HepG2 (cell line): ENCODE measurements at regions not wholly inside any gene's neighbourhood (a gene's known extent, or its start where the extent isn't known, plus 50 kb on each side); places are given as distances from the start of the nearest gene placed in this dataset.

Experiments used
- ATAC-seq: fragments of 200-7000 bp; cut with Tn5 transposase; 3 replicates; pipeline ENCODE4 v1.9.1; 2020; ENCODE audit warnings: mild to moderate bottlenecking, moderate library complexity
- BruUV-seq: library from RNA; stranded (reverse); fragments of 400-500 nt; replicated peaks from 2 replicates; lab custom pipeline; 2021; lab: Mats Ljungman, UMichigan
- CTCF ChIA-PET: fragments of 300-600 bp; formaldehyde crosslinking; extraction: SDS; loops from one replicate; lab custom pipeline; 2021; ENCODE audit warnings: low total read pairs, inconsistent platforms, low intra/inter-chr PET ratio; lab: Yijun Ruan, JAX
- POLR2A ChIA-PET: fragments of 350-600 bp; sonication (Branson Sonifier 250); formaldehyde crosslinking; loops from one replicate; lab custom pipeline; 2020; ENCODE audit warnings: antibody characterized with exemption, inconsistent platforms; lab: Yijun Ruan, JAX
- DNase-seq: peaks from one replicate; pipeline ENCODE4 v3.0.0-alpha.2; 2015; ENCODE audit warnings: low spot score
- FAIRE-seq: peaks from 3 replicates; lab custom pipeline; 2011; peaks lifted over from hg19 to GRCh38; lab: Jason Lieb, UNC
- H2AFZ ChIP-seq: one replicate; pipeline ENCODE4 v1.6.1; 2011; ENCODE audit warnings: low read length, inconsistent platforms
- H3K27ac ChIP-seq: fragments of 300-600 bp; 3 replicates; pipeline ENCODE4 v1.8.0; 2011; ENCODE audit warnings: mixed run types, mild to moderate bottlenecking, mixed read lengths, low read length, inconsistent platforms; ENCODE audit not compliant: insufficient read depth; ENCODE audit errors: extremely low read length
- H3K27me3 ChIP-seq, 2 experiments: fragments of 200-600 bp in 1 of 2; 2 replicates in 1 of 2; 3 replicates in 1 of 2; pipeline versions ENCODE4 v1.6.0 to v1.8.0; 2011; ENCODE audit warnings: low read length in 2 of 2, mild to moderate bottlenecking in 2 of 2, moderate library complexity in 2 of 2, inconsistent platforms in 1 of 2; ENCODE audit not compliant: insufficient read depth in 2 of 2, control insufficient read depth in 1 of 2
- H3K36me3 ChIP-seq, 2 experiments: fragments of 200-600 bp in 1 of 2; replicated peaks in 1 of 2; 2 replicates in 1 of 2; 3 replicates in 1 of 2; pipeline versions ENCODE4 v1.5.1 to v1.8.0; 2011; ENCODE audit warnings: low read length in 2 of 2, inconsistent platforms in 1 of 2; ENCODE audit not compliant: insufficient read depth in 2 of 2, control insufficient read depth in 1 of 2
- H3K4me1 ChIP-seq: 2 replicates; pipeline ENCODE4 v1.5.1; 2012; ENCODE audit warnings: low read length, inconsistent platforms; ENCODE audit not compliant: insufficient read depth
- H3K4me2 ChIP-seq: 2 replicates; pipeline ENCODE4 v1.6.0; 2011; ENCODE audit warnings: low read depth, low read length, inconsistent platforms
- H3K4me3 ChIP-seq, 3 experiments: fragments of 200-600 bp in 1 of 3; sonication (generic), shearing (Covaris generic) in 1 of 3; replicated peaks in 1 of 3; 2 replicates each; pipeline ENCODE4 v1.5.1; 2011 to 2016; ENCODE audit warnings: low read length in 3 of 3, inconsistent platforms in 2 of 3, low read depth in 2 of 3, mild to moderate bottlenecking in 2 of 3, control low read depth in 1 of 3, mixed read lengths in 1 of 3; ENCODE audit not compliant: insufficient read depth in 1 of 3
- H3K79me2 ChIP-seq: one replicate; pipeline ENCODE4 v1.6.1; 2011; ENCODE audit warnings: low read length, inconsistent platforms; ENCODE audit not compliant: insufficient read depth
- H3K9ac ChIP-seq: 2 replicates; pipeline ENCODE4 v1.6.0; 2011; ENCODE audit warnings: mild to moderate bottlenecking, low read depth, low read length, inconsistent platforms; ENCODE audit not compliant: insufficient read depth
- H3K9me3 ChIP-seq: 2 replicates; pipeline ENCODE4 v1.5.1; 2012; ENCODE audit warnings: mild to moderate bottlenecking, low read length
- H4K20me1 ChIP-seq: 2 replicates; pipeline ENCODE4 v1.6.0; 2011; ENCODE audit warnings: inconsistent platforms, mild to moderate bottlenecking, low read length, moderate library complexity; ENCODE audit not compliant: insufficient read depth
- SRF ChIP-seq: IDR thresholded peaks from 2 replicates; pipeline ENCODE4 v1.6.1; 2011; ENCODE audit warnings: mild to moderate bottlenecking, low read depth, low read length, moderate library complexity
- ZMYM3 ChIP-seq: sonication (generic); formaldehyde crosslinking; IDR thresholded peaks from 2 replicates; pipeline ENCODE4 v1.5.1; 2020; ENCODE audit warnings: mild to moderate bottlenecking, missing genetic modification reagents
- ZNF24 ChIP-seq: fragments of 450-650 bp; IDR thresholded peaks from 2 replicates; pipeline ENCODE4 v1.6.1; 2017; ENCODE audit warnings: antibody characterized with exemption, mild to moderate bottlenecking
- ZNF382 ChIP-seq: sonication (generic); formaldehyde crosslinking; IDR thresholded peaks from 2 replicates; pipeline ENCODE4 v1.5.0; 2020; ENCODE audit warnings: missing genetic modification reagents, mild to moderate bottlenecking, borderline replicate concordance
- ZNF724P ChIP-seq: sonication (generic); formaldehyde crosslinking; IDR thresholded peaks from 2 replicates; pipeline ENCODE4 v1.8.0; 2022; ENCODE audit warnings: missing genetic modification reagents, borderline replicate concordance
- WGBS: methylation state at CpG from one replicate; pipeline ENCODE4 v1.1.6; 2017; ENCODE audit warnings: low lambda C conversion rate; 5-methylcytosine and 5-hydroxymethylcytosine counted together
- in situ Hi-C: cut with HindIII; loops from 2 replicates; pipeline ENCODE4 v1.10.0; 2017; ENCODE audit warnings: low pct_unique_long_range_greater_than_20kb; ENCODE audit not compliant: extremely low pct_ligation_motif_present
- intact Hi-C: fragments of 100-400 bp; cut with micrococcal nuclease; formaldehyde crosslinking; loops from one replicate; pipeline ENCODE4 v1.10.0; 2022; ENCODE audit not compliant: unreplicated experiment
- TF ChIP-seq, protein P1 (sequence below): sonication (generic); formaldehyde crosslinking; IDR thresholded peaks from 2 replicates; pipeline ENCODE4 v1.8.1; 2023; ENCODE audit warnings: mild to moderate bottlenecking, missing genetic modification reagents, borderline replicate concordance
- TF ChIP-seq, protein P2 (sequence below): sonication (generic); formaldehyde crosslinking; IDR thresholded peaks from 2 replicates; pipeline ENCODE4 v1.8.1; 2023; ENCODE audit warnings: missing genetic modification reagents, inconsistent platforms, borderline replicate concordance
- TF ChIP-seq, protein P3 (sequence below): sonication (generic); formaldehyde crosslinking; IDR thresholded peaks from 2 replicates; pipeline ENCODE4 v1.4.0; 2020; ENCODE audit warnings: missing genetic modification reagents
- TF ChIP-seq, protein P4 (sequence below): sonication (generic); formaldehyde crosslinking; IDR thresholded peaks from 2 replicates; pipeline ENCODE4 v1.5.1; 2020; ENCODE audit warnings: missing genetic modification reagents, mild to moderate bottlenecking, borderline replicate concordance
- TF ChIP-seq, protein P5 (sequence below): sonication (generic); formaldehyde crosslinking; IDR thresholded peaks from 2 replicates; pipeline ENCODE4 v1.5.0; 2020; ENCODE audit warnings: missing genetic modification reagents, mild to moderate bottlenecking, borderline replicate concordance
- TF ChIP-seq, protein P6 (sequence below): sonication (generic); formaldehyde crosslinking; IDR thresholded peaks from 2 replicates; pipeline ENCODE4 v1.5.1; 2020; ENCODE audit warnings: mild to moderate bottlenecking, missing genetic modification reagents, moderate library complexity
- TF ChIP-seq, protein P7 (sequence below): sonication (generic); formaldehyde crosslinking; IDR thresholded peaks from 2 replicates; pipeline ENCODE4 v1.5.0; 2020; ENCODE audit warnings: missing genetic modification reagents

DNA sequence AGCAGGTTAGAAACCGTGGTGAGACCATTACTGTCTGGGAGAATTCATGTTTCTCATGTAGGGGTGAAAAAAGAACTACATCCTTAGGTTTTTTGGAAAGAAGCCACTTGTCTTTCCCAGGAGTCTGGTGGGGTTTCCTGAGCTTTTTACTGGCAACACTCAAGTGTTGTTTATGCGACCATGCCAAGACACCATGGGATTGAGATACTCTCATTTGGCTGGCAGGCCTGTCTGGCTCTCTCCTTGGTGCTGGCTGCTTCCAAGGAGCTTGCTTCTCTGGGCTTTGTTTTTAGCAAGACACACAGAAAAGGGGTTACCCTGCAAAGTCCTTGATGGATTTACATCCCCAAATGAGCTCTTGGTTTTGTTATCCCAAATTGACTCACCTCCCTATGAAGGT, 80.9 kb upstream of the ISL1 start:
- no peak overlapping the region for H3K4me3 ChIP-seq
- H3K9me3 ChIP-seq, result no peaks in the 10 kb centered on the region
- no peaks in the 10 kb centered on the region for H3K4me1 ChIP-seq
- H2AFZ ChIP-seq, result no peak overlapping the region
- FAIRE-seq (no peak), ATAC-seq (no peak), DNase-seq (no peak)
- H3K9ac ChIP-seq, result no peak overlapping the region
- no TSS peak for BruUV-seq
- in situ Hi-C loops, result no loop called here
- no peaks in the 10 kb centered on the region for H3K36me3 ChIP-seq
- WGBS, result 11% methylated on average over 2 of the region's 2 CpGs
- H3K4me2 ChIP-seq, result no peak overlapping the region
- intact Hi-C loops, result no loop called here
- CTCF ChIA-PET, result no interaction called here
- POLR2A ChIA-PET, result no interaction called here
- no peaks in the 10 kb centered on the region for H3K27me3 ChIP-seq
- TF ChIP-seq, protein P1, sequence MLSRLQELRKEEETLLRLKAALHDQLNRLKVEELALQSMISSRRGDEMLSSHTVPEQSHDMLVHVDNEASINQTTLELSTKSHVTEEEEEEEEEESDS, result no peak
- TF ChIP-seq, protein P2, sequence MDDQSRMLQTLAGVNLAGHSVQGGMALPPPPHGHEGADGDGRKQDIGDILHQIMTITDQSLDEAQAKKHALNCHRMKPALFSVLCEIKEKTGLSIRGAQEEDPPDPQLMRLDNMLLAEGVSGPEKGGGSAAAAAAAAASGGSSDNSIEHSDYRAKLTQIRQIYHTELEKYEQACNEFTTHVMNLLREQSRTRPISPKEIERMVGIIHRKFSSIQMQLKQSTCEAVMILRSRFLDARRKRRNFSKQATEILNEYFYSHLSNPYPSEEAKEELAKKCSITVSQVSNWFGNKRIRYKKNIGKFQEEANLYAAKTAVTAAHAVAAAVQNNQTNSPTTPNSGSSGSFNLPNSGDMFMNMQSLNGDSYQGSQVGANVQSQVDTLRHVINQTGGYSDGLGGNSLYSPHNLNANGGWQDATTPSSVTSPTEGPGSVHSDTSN, result no peak
- TF ChIP-seq ZNF724P (CRISPR knock-in tag) (no peak), ZMYM3 (CRISPR knock-in tag) (no peak), SRF (no peak), ZNF382 (CRISPR knock-in tag) (no peak), ZNF24 (no peak)
- TF ChIP-seq, protein P3, sequence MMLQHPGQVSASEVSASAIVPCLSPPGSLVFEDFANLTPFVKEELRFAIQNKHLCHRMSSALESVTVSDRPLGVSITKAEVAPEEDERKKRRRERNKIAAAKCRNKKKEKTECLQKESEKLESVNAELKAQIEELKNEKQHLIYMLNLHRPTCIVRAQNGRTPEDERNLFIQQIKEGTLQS (CRISPR knock-in tag), result no peak
- TF ChIP-seq, protein P4, sequence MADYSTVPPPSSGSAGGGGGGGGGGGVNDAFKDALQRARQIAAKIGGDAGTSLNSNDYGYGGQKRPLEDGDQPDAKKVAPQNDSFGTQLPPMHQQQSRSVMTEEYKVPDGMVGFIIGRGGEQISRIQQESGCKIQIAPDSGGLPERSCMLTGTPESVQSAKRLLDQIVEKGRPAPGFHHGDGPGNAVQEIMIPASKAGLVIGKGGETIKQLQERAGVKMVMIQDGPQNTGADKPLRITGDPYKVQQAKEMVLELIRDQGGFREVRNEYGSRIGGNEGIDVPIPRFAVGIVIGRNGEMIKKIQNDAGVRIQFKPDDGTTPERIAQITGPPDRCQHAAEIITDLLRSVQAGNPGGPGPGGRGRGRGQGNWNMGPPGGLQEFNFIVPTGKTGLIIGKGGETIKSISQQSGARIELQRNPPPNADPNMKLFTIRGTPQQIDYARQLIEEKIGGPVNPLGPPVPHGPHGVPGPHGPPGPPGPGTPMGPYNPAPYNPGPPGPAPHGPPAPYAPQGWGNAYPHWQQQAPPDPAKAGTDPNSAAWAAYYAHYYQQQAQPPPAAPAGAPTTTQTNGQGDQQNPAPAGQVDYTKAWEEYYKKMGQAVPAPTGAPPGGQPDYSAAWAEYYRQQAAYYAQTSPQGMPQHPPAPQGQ (CRISPR knock-in tag), result no peak
- TF ChIP-seq, protein P5, sequence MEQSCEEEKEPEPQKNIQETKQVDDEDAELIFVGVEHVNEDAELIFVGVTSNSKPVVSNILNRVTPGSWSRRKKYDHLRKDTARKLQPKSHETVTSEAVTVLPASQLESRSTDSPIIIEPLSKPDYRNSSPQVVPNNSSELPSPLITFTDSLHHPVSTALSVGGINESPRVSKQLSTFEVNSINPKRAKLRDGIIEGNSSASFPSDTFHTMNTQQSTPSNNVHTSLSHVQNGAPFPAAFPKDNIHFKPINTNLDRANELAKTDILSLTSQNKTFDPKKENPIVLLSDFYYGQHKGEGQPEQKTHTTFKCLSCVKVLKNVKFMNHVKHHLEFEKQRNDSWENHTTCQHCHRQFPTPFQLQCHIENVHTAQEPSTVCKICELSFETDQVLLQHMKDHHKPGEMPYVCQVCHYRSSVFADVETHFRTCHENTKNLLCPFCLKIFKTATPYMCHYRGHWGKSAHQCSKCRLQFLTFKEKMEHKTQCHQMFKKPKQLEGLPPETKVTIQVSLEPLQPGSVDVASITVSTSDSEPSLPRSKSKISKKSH (CRISPR knock-in tag), result no peak
- TF ChIP-seq, protein P6, sequence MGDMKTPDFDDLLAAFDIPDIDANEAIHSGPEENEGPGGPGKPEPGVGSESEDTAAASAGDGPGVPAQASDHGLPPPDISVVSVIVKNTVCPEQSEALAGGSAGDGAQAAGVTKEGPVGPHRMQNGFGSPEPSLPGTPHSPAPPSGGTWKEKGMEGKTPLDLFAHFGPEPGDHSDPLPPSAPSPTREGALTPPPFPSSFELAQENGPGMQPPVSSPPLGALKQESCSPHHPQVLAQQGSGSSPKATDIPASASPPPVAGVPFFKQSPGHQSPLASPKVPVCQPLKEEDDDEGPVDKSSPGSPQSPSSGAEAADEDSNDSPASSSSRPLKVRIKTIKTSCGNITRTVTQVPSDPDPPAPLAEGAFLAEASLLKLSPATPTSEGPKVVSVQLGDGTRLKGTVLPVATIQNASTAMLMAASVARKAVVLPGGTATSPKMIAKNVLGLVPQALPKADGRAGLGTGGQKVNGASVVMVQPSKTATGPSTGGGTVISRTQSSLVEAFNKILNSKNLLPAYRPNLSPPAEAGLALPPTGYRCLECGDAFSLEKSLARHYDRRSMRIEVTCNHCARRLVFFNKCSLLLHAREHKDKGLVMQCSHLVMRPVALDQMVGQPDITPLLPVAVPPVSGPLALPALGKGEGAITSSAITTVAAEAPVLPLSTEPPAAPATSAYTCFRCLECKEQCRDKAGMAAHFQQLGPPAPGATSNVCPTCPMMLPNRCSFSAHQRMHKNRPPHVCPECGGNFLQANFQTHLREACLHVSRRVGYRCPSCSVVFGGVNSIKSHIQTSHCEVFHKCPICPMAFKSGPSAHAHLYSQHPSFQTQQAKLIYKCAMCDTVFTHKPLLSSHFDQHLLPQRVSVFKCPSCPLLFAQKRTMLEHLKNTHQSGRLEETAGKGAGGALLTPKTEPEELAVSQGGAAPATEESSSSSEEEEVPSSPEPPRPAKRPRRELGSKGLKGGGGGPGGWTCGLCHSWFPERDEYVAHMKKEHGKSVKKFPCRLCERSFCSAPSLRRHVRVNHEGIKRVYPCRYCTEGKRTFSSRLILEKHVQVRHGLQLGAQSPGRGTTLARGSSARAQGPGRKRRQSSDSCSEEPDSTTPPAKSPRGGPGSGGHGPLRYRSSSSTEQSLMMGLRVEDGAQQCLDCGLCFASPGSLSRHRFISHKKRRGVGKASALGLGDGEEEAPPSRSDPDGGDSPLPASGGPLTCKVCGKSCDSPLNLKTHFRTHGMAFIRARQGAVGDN (CRISPR knock-in tag), result no peak
- TF ChIP-seq, protein P7, sequence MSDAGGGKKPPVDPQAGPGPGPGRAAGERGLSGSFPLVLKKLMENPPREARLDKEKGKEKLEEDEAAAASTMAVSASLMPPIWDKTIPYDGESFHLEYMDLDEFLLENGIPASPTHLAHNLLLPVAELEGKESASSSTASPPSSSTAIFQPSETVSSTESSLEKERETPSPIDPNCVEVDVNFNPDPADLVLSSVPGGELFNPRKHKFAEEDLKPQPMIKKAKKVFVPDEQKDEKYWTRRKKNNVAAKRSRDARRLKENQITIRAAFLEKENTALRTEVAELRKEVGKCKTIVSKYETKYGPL, result no peak
- no peaks in the 10 kb centered on the region for H3K79me2 ChIP-seq
- H4K20me1 ChIP-seq, result no peaks in the 10 kb centered on the region
- H3K27ac ChIP-seq, result no peak overlapping the region
